B cell (primary cell): ENCODE measurements at regions not wholly inside any gene's neighbourhood (a gene's known extent, or its start where the extent isn't known, plus 50 kb on each side); places are given as distances from the start of the nearest gene placed in this dataset.
"Not testable (repeated sequence)": the region's sequence is repeated elsewhere in the genome, so short reads cannot be mapped to it uniquely, and the experiment has no call there.

ENCODE experiments used
- ATAC-seq: fragments of 200-7000 bp; cut with Tn5 transposase; one replicate; pipeline ENCODE4 v1.10.0; 2021; ENCODE audit warnings: low read depth, mild to moderate bottlenecking, moderate number of reproducible peaks, moderate library complexity
- CTCF ChIA-PET: fragments of 350-600 bp; sonication (Branson Sonifier 250); formaldehyde crosslinking; loops from one replicate; lab custom pipeline; 2021; ENCODE audit warnings: antibody characterized with exemption, inconsistent platforms; lab: Charles Lee
- POLR2A ChIA-PET: fragments of 350-600 bp; sonication (Branson Sonifier 250); formaldehyde crosslinking; loops from one replicate; lab custom pipeline; 2021; ENCODE audit warnings: antibody characterized with exemption; lab: Charles Lee
- DNase-seq: peaks from one replicate; pipeline ENCODE4 v3.0.0; 2013
- H2AFZ ChIP-seq: 2 replicates; pipeline ENCODE4 v1.6.1; 2012; ENCODE audit warnings: mild to moderate bottlenecking, low read depth, low read length; ENCODE audit not compliant: insufficient read depth, poor library complexity, severe bottlenecking
- H3K27ac ChIP-seq, 2 donors: 1 replicate in 1 of 2; 2 replicates in 1 of 2; pipeline ENCODE4 v1.5.1; 2012 to 2013; ENCODE audit warnings: low read length in 2 of 2, mild to moderate bottlenecking in 2 of 2, moderate library complexity in 1 of 2
- H3K27me3 ChIP-seq, 4 experiments: fragments of 200-600 bp in 1 of 4; sonication (generic) in 1 of 4; replicated peaks in 1 of 4; 1 replicate in 2 of 4; 2 replicates in 2 of 4; pipeline versions ENCODE4 v1.6.1 to v1.7.0; 2013 to 2016; ENCODE audit warnings: low read length in 3 of 4, mild to moderate bottlenecking in 2 of 4, mixed read lengths in 1 of 4, moderate library complexity in 1 of 4; ENCODE audit not compliant: insufficient read depth in 4 of 4, control insufficient read depth in 3 of 4; ENCODE audit errors: control extremely low read depth in 1 of 4
- H3K36me3 ChIP-seq, 2 experiments: replicated peaks in 1 of 2; 1 replicate in 1 of 2; 2 replicates in 1 of 2; pipeline versions ENCODE4 v1.6.1 to v1.7.1; 2013; ENCODE audit warnings: low read length in 1 of 2; ENCODE audit not compliant: insufficient read depth in 2 of 2, control insufficient read depth in 1 of 2; ENCODE audit errors: control extremely low read depth in 1 of 2, extremely low read depth in 1 of 2
- H3K4me1 ChIP-seq, 2 donors: fragments of 200-600 bp in 1 of 2; sonication (generic) in 1 of 2; 1 replicate in 1 of 2; 2 replicates in 1 of 2; pipeline versions ENCODE4 v1.5.1 to v1.6.1; 2013 to 2017; ENCODE audit warnings: low read length in 2 of 2; ENCODE audit not compliant: control insufficient read depth in 2 of 2, insufficient read depth in 2 of 2
- H3K4me2 ChIP-seq: replicated peaks from 2 replicates; pipeline ENCODE3; 2012; ENCODE audit warnings: mild to moderate bottlenecking, low read depth, low read length; ENCODE audit not compliant: poor library complexity, severe bottlenecking
- H3K4me3 ChIP-seq, 5 experiments: fragments of 200-600 bp in 1 of 5; sonication (generic) in 1 of 5; 1 replicate in 3 of 5; 2 replicates in 2 of 5; pipeline versions ENCODE4 v1.5.1 to v1.7.0; 2011 to 2016; ENCODE audit warnings: low read length in 4 of 5, mild to moderate bottlenecking in 4 of 5, low read depth in 2 of 5, control low read depth in 1 of 5, moderate library complexity in 1 of 5; ENCODE audit not compliant: insufficient read depth in 1 of 5; ENCODE audit errors: control extremely low read depth in 1 of 5, extremely low read depth in 1 of 5
- H3K79me2 ChIP-seq: fragments of 200-600 bp; sonication (generic); one replicate; pipeline ENCODE4 v1.6.0; 2016; ENCODE audit warnings: low read length; ENCODE audit not compliant: control insufficient read depth, insufficient read depth
- H3K9ac ChIP-seq: fragments of 200-600 bp; sonication (generic); 2 replicates; pipeline ENCODE4 v1.6.1; 2017; ENCODE audit warnings: mild to moderate bottlenecking, low read length, moderate library complexity
- H3K9me3 ChIP-seq, 3 donors: one replicate each; pipeline versions ENCODE4 v1.6.1 to v1.7.1; 2013; ENCODE audit warnings: low read length in 2 of 3; ENCODE audit not compliant: control insufficient read depth in 2 of 3, insufficient read depth in 1 of 3; ENCODE audit errors: control extremely low read depth in 1 of 3
- H4K20me1 ChIP-seq: 2 replicates; pipeline ENCODE4 v1.6.0; 2012; ENCODE audit warnings: mild to moderate bottlenecking, low read length; ENCODE audit not compliant: insufficient read depth, control insufficient read depth, poor library complexity, severe bottlenecking
- H3K27ac Mint-ChIP-seq: one replicate; pipeline ENCODE4 v1.8.0; 2021; ENCODE audit warnings: mixed read lengths
- H3K27me3 Mint-ChIP-seq: one replicate; pipeline ENCODE4 v1.8.0; 2021; ENCODE audit warnings: mixed read lengths
- H3K4me1 Mint-ChIP-seq: one replicate; pipeline ENCODE4 v1.8.0; 2021; ENCODE audit warnings: mixed read lengths
- H3K4me3 Mint-ChIP-seq: one replicate; pipeline ENCODE4 v1.8.0; 2021; ENCODE audit warnings: mixed read lengths
- H3K9me3 Mint-ChIP-seq: one replicate; pipeline ENCODE4 v1.8.0; 2022; ENCODE audit warnings: mixed read lengths; ENCODE audit not compliant: insufficient read depth
- WGBS: methylation state at CpG from one replicate; pipeline ENCODE4 v1.1.5; 2013; ENCODE audit warnings: missing lambda C conversion rate; ENCODE audit not compliant: insufficient coverage; 5-methylcytosine and 5-hydroxymethylcytosine counted together
- intact Hi-C: fragments of 100-400 bp; cut with micrococcal nuclease; formaldehyde crosslinking; loops from one replicate; pipeline ENCODE4 v1.10.0; 2022

DNA sequence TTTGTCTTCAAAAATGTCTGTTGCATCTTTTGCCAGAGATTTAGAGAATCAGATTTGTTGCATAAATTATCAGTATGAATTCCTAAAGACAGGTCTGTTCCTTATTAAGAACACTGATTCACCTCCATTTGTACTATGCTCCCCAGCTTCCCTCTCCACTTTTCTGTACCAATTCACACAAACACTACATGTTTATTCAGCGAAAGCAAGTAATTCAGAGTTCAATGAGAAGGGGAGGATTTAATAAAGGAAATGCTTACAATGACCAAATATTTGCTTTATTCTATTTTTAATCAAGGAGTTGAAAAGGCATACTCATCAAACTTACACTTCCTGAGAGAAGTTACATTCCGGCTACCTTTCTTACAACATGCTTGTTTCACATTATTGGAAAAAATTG is 135.5 kb downstream of the NBPF8 start:
- H3K79me2 ChIP-seq, H4K20me1 ChIP-seq, H2AFZ ChIP-seq, H3K36me3 ChIP-seq, POLR2A ChIA-PET, H3K27me3 ChIP-seq, ATAC-seq, intact Hi-C loops, H3K27ac Mint-ChIP-seq, H3K27ac ChIP-seq, H3K27me3 Mint-ChIP-seq, H3K4me3 Mint-ChIP-seq, H3K4me2 ChIP-seq, DNase-seq, H3K9me3 ChIP-seq, H3K9me3 Mint-ChIP-seq, H3K4me1 ChIP-seq, H3K9ac ChIP-seq, H3K4me1 Mint-ChIP-seq, H3K4me3 ChIP-seq, CTCF ChIA-PET: not testable (repeated sequence)
- WGBS: no CpG with 5 or more reads among the region's 2 CpGs

GRCh38 chr1:120552190-120552589 is 137.4 kb downstream of the NBPF8 start:
- H3K27me3 ChIP-seq, H3K27ac Mint-ChIP-seq, H3K4me1 ChIP-seq, CTCF ChIA-PET, intact Hi-C loops, H3K27me3 Mint-ChIP-seq, H3K4me3 ChIP-seq, H3K4me3 Mint-ChIP-seq, ATAC-seq, DNase-seq, H3K9me3 ChIP-seq, H3K79me2 ChIP-seq, POLR2A ChIA-PET, H3K9ac ChIP-seq, H3K9me3 Mint-ChIP-seq, H3K4me2 ChIP-seq, H3K36me3 ChIP-seq, H4K20me1 ChIP-seq, H3K4me1 Mint-ChIP-seq, H3K27ac ChIP-seq, H2AFZ ChIP-seq: not testable (repeated sequence)

- H2AFZ ChIP-seq: peak overlapping the region; percentile 54
- H3K4me3 Mint-ChIP-seq: peak overlapping the region; percentile 88
Measured at GRCh38 chr1:120557605-120558302, 142.9 kb downstream of the NBPF8 start.

DNA sequence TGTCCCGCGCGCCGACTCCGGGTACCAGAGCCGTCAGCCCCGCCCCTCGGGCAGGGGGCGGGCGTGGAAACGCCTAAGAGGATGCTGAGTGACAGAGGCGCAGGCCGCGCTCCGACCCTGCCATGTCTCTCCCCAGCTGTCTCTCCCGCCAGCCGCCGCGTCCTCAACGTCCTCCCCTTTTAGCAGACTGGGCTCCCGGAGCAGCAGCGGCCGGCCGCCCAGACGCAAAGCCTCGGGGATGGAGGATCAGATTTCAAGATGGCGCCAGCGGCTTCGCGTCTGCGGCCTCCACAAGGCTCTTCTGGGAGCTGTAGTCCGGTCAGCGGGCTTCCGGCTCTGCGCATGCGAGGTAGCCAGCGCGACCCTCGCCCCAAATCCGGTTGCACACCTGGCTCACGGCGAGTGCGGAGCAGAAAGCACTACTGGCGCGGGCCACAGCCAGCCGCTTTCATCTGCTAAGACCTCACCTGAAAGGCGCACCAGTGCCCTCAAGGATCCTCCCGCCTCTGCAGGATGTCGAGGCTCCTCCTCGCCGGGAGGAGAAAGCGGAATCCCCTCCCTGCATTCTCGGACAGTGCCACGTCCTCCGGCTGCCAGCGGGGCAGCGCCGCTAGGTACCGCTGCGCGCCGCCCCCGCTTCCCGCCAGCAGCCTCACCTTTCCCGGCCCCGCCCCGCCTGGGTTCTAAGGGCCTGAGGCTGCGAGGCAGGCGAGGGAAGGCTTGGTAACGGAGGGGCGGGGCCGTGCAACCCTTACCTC is 143.6 kb downstream of the NBPF8 start:
- peak overlapping the region; percentile 72 for H3K27ac Mint-ChIP-seq
- POLR2A ChIA-PET, H3K9me3 ChIP-seq, H3K9me3 Mint-ChIP-seq, H3K27me3 Mint-ChIP-seq, H3K27me3 ChIP-seq, H3K36me3 ChIP-seq, CTCF ChIA-PET, H4K20me1 ChIP-seq, intact Hi-C loops, H3K4me1 ChIP-seq, H3K27ac ChIP-seq, H3K79me2 ChIP-seq: not testable (repeated sequence)
- ATAC-seq (peak; percentile 82), DNase-seq (peak; percentile 69)
- peaks cover 17% of the 10 kb centered on the region for H3K4me1 Mint-ChIP-seq
- peak overlapping the region; percentile 87 for H3K4me3 Mint-ChIP-seq
- Histone ChIP-seq H3K9ac (peak overlapping the region; percentile 57), H3K4me3 (peak overlapping the region in 4 of 5 experiments; percentile 48 to 63 (median 59)), H3K4me2 (peak overlapping the region; percentile 33), H2AFZ (peak overlapping the region; percentile 72)
- 0% methylated on average over 5 of the region's 72 CpGs for WGBS

More at GRCh38 chr1:120557605-120558302, 142.9 kb downstream of the NBPF8 start:
- ATAC-seq (peak; percentile 0), DNase-seq (peak; percentile 20)
- H3K79me2 ChIP-seq, H3K4me1 ChIP-seq, H3K27me3 ChIP-seq, H3K36me3 ChIP-seq, H3K27me3 Mint-ChIP-seq, H3K9me3 ChIP-seq, H3K4me2 ChIP-seq, H3K27ac Mint-ChIP-seq, POLR2A ChIA-PET, H3K9me3 Mint-ChIP-seq, H4K20me1 ChIP-seq, CTCF ChIA-PET, intact Hi-C loops, H3K27ac ChIP-seq: not testable (repeated sequence)
- WGBS: no CpG with 5 or more reads among the region's 46 CpGs
- Histone ChIP-seq H3K4me3 (peak overlapping the region in 4 of 5 experiments; percentile 36 to 55 (median 47)), H3K9ac (peak overlapping the region; percentile 42)
- peaks cover 17% of the 10 kb centered on the region for H3K4me1 Mint-ChIP-seq
